Parathyroid adenoma (tissue), 2 donors: ENCODE measurements at regions not wholly inside any gene's neighbourhood (a gene's known extent, or its start where the extent isn't known, plus 50 kb on each side); places are given as distances from the start of the nearest gene placed in this dataset.

Experiments
- H2AFZ ChIP-seq: fragments of 300-600 bp; sonication (generic); one replicate; pipeline ENCODE4 v1.7.0; 2017; ENCODE audit warnings: antibody characterized with exemption, mild to moderate bottlenecking
- H3K27ac ChIP-seq: fragments of 300-600 bp; sonication (generic); one replicate; pipeline ENCODE4 v1.7.0; 2017
- H3K27me3 ChIP-seq: fragments of 300-600 bp; sonication (generic); one replicate; pipeline ENCODE4 v1.7.0; 2017; ENCODE audit warnings: low read length; ENCODE audit not compliant: control insufficient read depth, insufficient read depth
- H3K36me3 ChIP-seq: fragments of 300-600 bp; sonication (generic); one replicate; pipeline ENCODE4 v1.7.0; 2017; ENCODE audit warnings: low read length; ENCODE audit not compliant: control insufficient read depth, insufficient read depth
- H3K4me1 ChIP-seq: fragments of 300-600 bp; sonication (generic); one replicate; pipeline ENCODE4 v1.7.0; 2017; ENCODE audit warnings: control low read depth
- H3K4me2 ChIP-seq: fragments of 300-600 bp; sonication (generic); one replicate; pipeline ENCODE4 v1.7.0; 2017; ENCODE audit warnings: low read length
- H3K4me3 ChIP-seq: fragments of 300-600 bp; sonication (generic); one replicate; pipeline ENCODE4 v1.7.0; 2017; ENCODE audit warnings: low read depth, low read length
- H3K79me2 ChIP-seq: fragments of 300-600 bp; sonication (generic); one replicate; pipeline ENCODE4 v1.7.0; 2017; ENCODE audit warnings: control low read depth
- H3K9ac ChIP-seq: fragments of 300-600 bp; sonication (generic); one replicate; pipeline ENCODE4 v1.7.0; 2017; ENCODE audit warnings: mild to moderate bottlenecking
- H3K9me3 ChIP-seq: fragments of 300-600 bp; sonication (generic); one replicate; pipeline ENCODE4 v1.7.0; 2017; ENCODE audit warnings: low read length; ENCODE audit not compliant: control insufficient read depth
- TF ChIP-seq, protein P1 (sequence below): fragments of 300-600 bp; sonication (generic); IDR thresholded peaks from one replicate; pipeline ENCODE4 v1.7.0; 2017; ENCODE audit warnings: antibody characterized with exemption, mild to moderate bottlenecking
- donor health status: primary hyperparathyroidism.

DNA sequence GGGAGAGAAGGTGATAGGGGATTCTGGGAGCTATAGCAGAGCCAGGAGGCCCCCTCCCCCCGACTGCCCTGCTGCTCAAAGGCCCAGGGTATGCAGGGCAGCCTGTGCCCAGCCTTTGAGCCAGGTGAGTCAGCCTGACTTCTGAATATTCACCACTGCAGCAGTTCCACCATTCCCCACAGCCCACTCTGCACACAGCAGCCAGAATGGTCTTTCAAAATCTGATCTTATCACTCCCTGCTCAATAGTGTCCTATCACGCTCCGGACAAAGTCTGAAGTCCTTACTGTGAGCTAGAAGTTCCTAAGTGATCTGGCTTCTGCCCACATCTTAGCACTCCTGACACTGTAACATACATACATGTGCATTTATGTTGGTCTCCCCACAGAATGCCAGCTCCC is 111.7 kb downstream of the BUD13 start:
- Histone ChIP-seq H3K4me2 (no peak overlapping the region), H3K9me3 (no peaks in the 10 kb centered on the region), H3K36me3 (no peaks in the 10 kb centered on the region), H3K27ac (no peak overlapping the region), H3K27me3 (no peaks in the 10 kb centered on the region), H3K9ac (no peak overlapping the region), H3K79me2 (no peaks in the 10 kb centered on the region), H3K4me1 (no peaks in the 10 kb centered on the region), H3K4me3 (no peak overlapping the region), H2AFZ (no peak overlapping the region)
- TF ChIP-seq, protein P1, sequence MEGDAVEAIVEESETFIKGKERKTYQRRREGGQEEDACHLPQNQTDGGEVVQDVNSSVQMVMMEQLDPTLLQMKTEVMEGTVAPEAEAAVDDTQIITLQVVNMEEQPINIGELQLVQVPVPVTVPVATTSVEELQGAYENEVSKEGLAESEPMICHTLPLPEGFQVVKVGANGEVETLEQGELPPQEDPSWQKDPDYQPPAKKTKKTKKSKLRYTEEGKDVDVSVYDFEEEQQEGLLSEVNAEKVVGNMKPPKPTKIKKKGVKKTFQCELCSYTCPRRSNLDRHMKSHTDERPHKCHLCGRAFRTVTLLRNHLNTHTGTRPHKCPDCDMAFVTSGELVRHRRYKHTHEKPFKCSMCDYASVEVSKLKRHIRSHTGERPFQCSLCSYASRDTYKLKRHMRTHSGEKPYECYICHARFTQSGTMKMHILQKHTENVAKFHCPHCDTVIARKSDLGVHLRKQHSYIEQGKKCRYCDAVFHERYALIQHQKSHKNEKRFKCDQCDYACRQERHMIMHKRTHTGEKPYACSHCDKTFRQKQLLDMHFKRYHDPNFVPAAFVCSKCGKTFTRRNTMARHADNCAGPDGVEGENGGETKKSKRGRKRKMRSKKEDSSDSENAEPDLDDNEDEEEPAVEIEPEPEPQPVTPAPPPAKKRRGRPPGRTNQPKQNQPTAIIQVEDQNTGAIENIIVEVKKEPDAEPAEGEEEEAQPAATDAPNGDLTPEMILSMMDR = no peak

DNA sequence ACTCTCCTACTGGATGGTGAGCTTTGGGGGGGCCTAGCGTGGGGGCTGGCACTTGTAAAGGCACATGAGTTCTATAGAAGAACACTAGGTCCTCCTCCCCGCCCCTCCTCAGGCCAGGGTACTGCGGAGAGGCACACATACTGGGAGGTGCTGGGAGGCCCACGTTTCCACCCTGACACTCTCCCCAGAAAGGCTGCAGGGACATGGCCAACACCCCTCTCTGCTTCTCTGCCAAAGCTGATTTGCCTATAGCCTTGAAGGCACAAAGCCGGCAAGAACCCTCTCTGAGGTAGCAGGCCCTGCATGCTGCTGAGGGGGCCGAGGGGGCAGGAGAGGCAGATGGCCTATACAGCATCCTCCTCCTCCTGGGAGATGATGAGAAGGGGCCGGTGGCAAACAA is 112.8 kb downstream of the BUD13 start:
- Histone ChIP-seq H3K9ac (no peak overlapping the region), H2AFZ (no peak overlapping the region), H3K79me2 (no peaks in the 10 kb centered on the region), H3K36me3 (no peaks in the 10 kb centered on the region), H3K4me1 (no peaks in the 10 kb centered on the region), H3K27ac (no peak overlapping the region), H3K4me3 (no peak overlapping the region), H3K4me2 (no peak overlapping the region), H3K27me3 (no peaks in the 10 kb centered on the region), H3K9me3 (no peaks in the 10 kb centered on the region)
- TF ChIP-seq, protein P1 = no peak

DNA sequence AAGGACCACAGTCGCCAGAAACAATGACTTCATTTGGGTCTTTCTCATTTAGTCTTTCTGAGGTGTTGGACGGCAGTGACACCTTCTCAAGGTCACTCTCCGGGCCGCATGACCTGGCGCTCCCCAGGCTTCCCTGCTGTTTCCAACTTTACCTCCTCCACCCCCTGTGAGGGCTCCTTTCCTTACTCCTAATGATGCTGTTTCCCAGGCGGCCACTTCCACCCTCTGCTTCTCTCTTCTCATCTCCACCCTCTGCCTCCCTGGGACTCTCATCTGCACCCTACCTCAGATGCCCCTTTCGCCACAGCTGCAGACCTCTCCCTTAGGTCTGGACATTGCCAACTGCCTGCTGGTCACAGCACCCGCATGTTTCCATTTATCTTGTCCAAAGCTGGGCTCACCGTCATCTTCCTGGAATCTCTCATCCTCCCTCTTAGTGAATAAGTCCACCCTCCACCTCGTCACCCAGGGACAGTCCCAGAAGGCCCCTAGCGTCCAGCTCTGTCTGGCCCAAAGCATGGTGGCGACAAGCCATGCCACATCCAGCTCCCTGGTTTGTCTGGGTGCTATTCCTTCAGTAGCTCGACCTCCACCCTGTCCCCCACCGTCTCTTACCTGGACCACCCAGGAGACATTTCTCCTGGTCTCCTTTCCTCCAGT is 113.8 kb downstream of the BUD13 start:
- Histone ChIP-seq H3K9me3 (no peaks in the 10 kb centered on the region), H3K4me2 (no peak overlapping the region), H3K4me3 (no peak overlapping the region), H2AFZ (no peak overlapping the region), H3K79me2 (no peaks in the 10 kb centered on the region), H3K27ac (no peak overlapping the region), H3K36me3 (no peaks in the 10 kb centered on the region), H3K9ac (no peak overlapping the region), H3K27me3 (no peaks in the 10 kb centered on the region), H3K4me1 (no peaks in the 10 kb centered on the region)
- TF ChIP-seq, protein P1 = no peak

DNA sequence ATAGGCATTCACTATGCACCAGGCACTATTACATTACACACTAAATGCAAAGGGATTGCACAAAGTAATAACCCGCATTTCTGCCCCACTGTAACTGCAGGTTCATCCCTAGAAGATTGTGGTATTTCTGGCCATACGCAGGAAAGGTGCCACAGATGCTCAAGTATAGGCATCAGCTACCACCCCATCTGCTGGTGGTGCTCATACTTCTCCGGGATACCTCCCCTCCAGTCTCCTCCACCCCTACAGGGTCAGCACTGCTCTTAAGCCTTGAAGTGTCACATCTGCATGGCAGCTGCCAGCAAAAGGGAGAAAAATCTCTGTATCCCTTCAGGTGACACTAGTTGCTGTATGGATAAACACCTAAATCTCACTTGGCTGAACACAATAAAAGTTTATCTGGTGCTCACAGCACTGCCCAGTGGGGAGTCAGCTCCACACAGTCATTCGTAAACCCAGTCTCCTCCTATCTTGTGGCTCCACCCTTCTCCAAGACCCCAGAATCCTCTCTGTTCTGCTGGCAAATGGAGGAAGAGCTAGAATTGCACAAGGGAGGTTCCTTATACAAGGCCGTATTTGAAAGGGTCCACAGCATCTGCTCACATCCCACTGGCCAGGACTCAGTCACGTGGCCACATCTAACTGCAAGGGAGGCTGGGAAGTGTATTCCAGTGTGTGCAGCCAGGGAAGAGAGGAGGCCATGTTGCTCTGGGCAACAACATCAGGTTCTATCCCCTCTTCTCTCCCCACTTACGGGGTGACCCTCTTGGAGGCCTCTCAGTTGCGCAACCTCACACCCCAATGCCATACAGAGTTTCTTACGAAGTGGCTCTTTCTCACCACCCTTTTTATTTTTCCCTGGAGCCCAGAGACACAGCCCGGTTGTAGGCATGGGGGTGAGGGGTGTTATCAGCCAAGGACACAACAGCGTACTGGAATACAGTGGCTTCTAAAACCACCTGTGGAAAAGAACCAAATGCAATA is 114.7 kb downstream of the BUD13 start:
- H3K4me1 ChIP-seq = no peaks in the 10 kb centered on the region
- no peaks in the 10 kb centered on the region for H3K36me3 ChIP-seq
- H3K4me3 ChIP-seq = no peak overlapping the region
- TF ChIP-seq, protein P1 = no peak
- no peak overlapping the region for H2AFZ ChIP-seq
- no peak overlapping the region for H3K9ac ChIP-seq
- no peak overlapping the region for H3K4me2 ChIP-seq
- no peaks in the 10 kb centered on the region for H3K79me2 ChIP-seq
- H3K9me3 ChIP-seq = no peaks in the 10 kb centered on the region
- no peak overlapping the region for H3K27ac ChIP-seq
- H3K27me3 ChIP-seq = no peaks in the 10 kb centered on the region
